ENCODE measurements at regions not wholly inside any gene's neighbourhood (a gene's known extent, or its start where the extent isn't known, plus 50 kb on each side); places are given as distances from the start of the nearest gene placed in this dataset.

GRCh38 chr4:158020176-158020575, 152.6 kb downstream of the GASK1B start:
- ATAC-seq (peak; percentile 67 to 91 (median 78)), DNase-seq (peak in 2 of 5 donors; percentile 31)
- intact Hi-C loops (cut with DNase I), result no loop called here
- Histone ChIP-seq H3K4me1 (peaks cover 0 to 47% (median 21%) of the 10 kb centered on the region in 12 donors), H3K27me3 (no peaks in the 10 kb centered on the region), H3K4me3 (no peak overlapping the region), H3K27ac (peak overlapping the region in 9 of 12 donors; percentile 1 to 75 (median 24)), H3K9me3 (no peaks in the 10 kb centered on the region), H3K36me3 (no peaks in the 10 kb centered on the region)
- TF ChIP-seq CTCF (IDR thresholded peaks at IDR 0.05) (no peak), POLR2A (IDR thresholded peaks at IDR 0.05) (no peak)

- H3K4me3 ChIP-seq, result no peak overlapping the region
- DNase-seq (no peak), ATAC-seq (no peak)
- peaks cover 0 to 57% (median 21%) of the 10 kb centered on the region in 12 donors for H3K4me1 ChIP-seq
- intact Hi-C loops (cut with DNase I), result loop anchor here in 1 of 10 donors (5.0 kb wide), 1 partner anchor 43 kb away; no protein-coding TSS in a partner anchor
- WGBS, 4 donors, result 68 to 77% (median 71%) methylated on average over 1 of the region's 1 CpG
- peak overlapping the region in 2 of 12 donors; percentile 1 to 2 for H3K27ac ChIP-seq
- no peak for TF ChIP-seq CTCF (IDR thresholded peaks at IDR 0.05)
- H3K27me3 ChIP-seq, result no peaks in the 10 kb centered on the region
- no peaks in the 10 kb centered on the region for H3K36me3 ChIP-seq
- H3K9me3 ChIP-seq, result no peaks in the 10 kb centered on the region
These were observed 154.0 kb downstream of the GASK1B start for GRCh38 chr4:158018831-158019230.

GRCh38 chr4:158018221-158018830, 154.5 kb downstream of the GASK1B start:
- DNase-seq, result no peak
- H3K36me3 ChIP-seq, result no peaks in the 10 kb centered on the region
- no peaks in the 10 kb centered on the region for H3K9me3 ChIP-seq
- H3K27ac ChIP-seq, result peak overlapping the region in 2 of 12 donors; percentile 1 to 2
- intact Hi-C loops (cut with DNase I), result loop anchor here in 1 of 10 donors (5.0 kb wide), 1 partner anchor 44 kb away; no protein-coding TSS in a partner anchor
- no peak for ATAC-seq
- no peaks in the 10 kb centered on the region for H3K27me3 ChIP-seq
- WGBS, 4 donors, result 67 to 78% (median 77%) methylated on average over 1 of the region's 1 CpG
- H3K4me1 ChIP-seq, result peaks cover 0 to 57% (median 21%) of the 10 kb centered on the region in 12 donors
- no peak overlapping the region for H3K4me3 ChIP-seq
- TF ChIP-seq POLR2A (IDR thresholded peaks at IDR 0.05) (no peak), CTCF (IDR thresholded peaks at IDR 0.05) (no peak)

GRCh38 chr4:158016511-158016910, 156.3 kb downstream of the GASK1B start:
- WGBS, 4 donors, result 70 to 82% (median 78%) methylated on average over 1 of the region's 1 CpG
- no peaks in the 10 kb centered on the region for H3K27me3 ChIP-seq
- H3K27ac ChIP-seq, result peak overlapping the region in 2 of 12 donors; percentile 32 to 35
- H3K4me3 ChIP-seq, result no peak overlapping the region
- no peaks in the 10 kb centered on the region for H3K9me3 ChIP-seq
- ATAC-seq, result peak in 1 of 4 donors; percentile 47
- no peak for DNase-seq
- no peak for TF ChIP-seq POLR2A (IDR thresholded peaks at IDR 0.05)
- TF ChIP-seq CTCF (IDR thresholded peaks at IDR 0.05), result no peak
- no peaks in the 10 kb centered on the region for H3K36me3 ChIP-seq
- intact Hi-C loops (cut with DNase I), result loop anchor here in 1 of 10 donors (5.0 kb wide), 1 partner anchor 46 kb away; no protein-coding TSS in a partner anchor
- H3K4me1 ChIP-seq, result peaks cover 0 to 60% (median 23%) of the 10 kb centered on the region in 12 donors
